OCI-LY7 (cell line): ENCODE measurements at regions not wholly inside any gene's neighbourhood (a gene's known extent, or its start where the extent isn't known, plus 50 kb on each side); places are given as distances from the start of the nearest gene placed in this dataset.

Experiments used
- BruUV-seq: library from RNA; stranded (reverse); fragments of 400-500 nt; replicated peaks from 2 replicates; lab custom pipeline; 2021; lab: Mats Ljungman, UMichigan
- CTCF ChIA-PET: fragments of 300-600 bp; sonication (Branson Sonifier 250); formaldehyde crosslinking; loops from one replicate; lab custom pipeline; 2022; ENCODE audit warnings: antibody characterized with exemption; ENCODE audit not compliant: unreplicated experiment; lab: Charles Lee
- POLR2A ChIA-PET: fragments of 300-600 bp; sonication (Branson Sonifier 250); formaldehyde crosslinking; loops from one replicate; lab custom pipeline; 2022; ENCODE audit warnings: antibody characterized with exemption; lab: Charles Lee
- DNase-seq: peaks from one replicate; pipeline ENCODE4 v3.0.0-alpha.2; 2015; ENCODE audit warnings: low spot score
- H2AFZ ChIP-seq: fragments of 200-600 bp; sonication (generic), shearing (Covaris generic); 2 replicates; pipeline ENCODE4 v1.6.1; 2014; ENCODE audit warnings: mild to moderate bottlenecking, antibody characterized with exemption, low read length, moderate library complexity
- H3K27ac ChIP-seq: fragments of 200-600 bp; sonication (generic); 2 replicates; pipeline ENCODE4 v1.5.1; 2014; ENCODE audit warnings: mixed run types, low read depth, mild to moderate bottlenecking, moderate library complexity, low read length, inconsistent platforms; ENCODE audit not compliant: poor library complexity, severe bottlenecking
- H3K36me3 ChIP-seq: fragments of 200-600 bp; sonication (generic); 2 replicates; pipeline ENCODE4 v1.6.1; 2014; ENCODE audit warnings: mild to moderate bottlenecking, antibody characterized with exemption, low read length, moderate library complexity, mixed read lengths; ENCODE audit not compliant: insufficient read depth
- H3K4me1 ChIP-seq: fragments of 200-600 bp; sonication (generic); 2 replicates; pipeline ENCODE4 v1.5.1; 2014; ENCODE audit warnings: mild to moderate bottlenecking, low read length; ENCODE audit not compliant: insufficient read depth, poor library complexity, severe bottlenecking
- H3K4me2 ChIP-seq: fragments of 200-600 bp; sonication (generic); 2 replicates; pipeline ENCODE4 v1.6.1; 2014; ENCODE audit warnings: mild to moderate bottlenecking, low read length
- H3K4me3 ChIP-seq: fragments of 200-600 bp; sonication (generic); 2 replicates; pipeline ENCODE4 v1.5.1; 2014; ENCODE audit warnings: mild to moderate bottlenecking, low read depth, low read length; ENCODE audit not compliant: poor library complexity, severe bottlenecking
- H3K79me2 ChIP-seq: fragments of 200-600 bp; sonication (generic); 2 replicates; pipeline ENCODE4 v1.6.1; 2016; ENCODE audit warnings: low read depth, mild to moderate bottlenecking, low read length, moderate library complexity, mixed read lengths; ENCODE audit not compliant: insufficient read depth
- H3K9me2 ChIP-seq: fragments of 200-600 bp; sonication (generic); 2 replicates; pipeline ENCODE4 v1.6.1; 2016; ENCODE audit warnings: mild to moderate bottlenecking, low read length, mixed read lengths; ENCODE audit not compliant: insufficient read depth
- H3K9me3 ChIP-seq: fragments of 200-600 bp; sonication (generic); 2 replicates; pipeline ENCODE4 v1.6.1; 2014; ENCODE audit warnings: mild to moderate bottlenecking, mixed run types, low read length, mixed read lengths
- H4K20me1 ChIP-seq: fragments of 200-600 bp; sonication (generic); 2 replicates; pipeline ENCODE4 v1.6.1; 2014; ENCODE audit warnings: mild to moderate bottlenecking, antibody characterized with exemption, low read length, moderate library complexity, mixed read lengths; ENCODE audit not compliant: insufficient read depth
- CTCF ChIP-seq: fragments of 200-600 bp; sonication (generic); conservative IDR thresholded peaks from 2 replicates; pipeline ENCODE4 v1.5.1; 2014; ENCODE audit warnings: mild to moderate bottlenecking, antibody characterized with exemption, low read length, moderate library complexity, mixed read lengths
- EZH2phosphoT487 ChIP-seq: fragments of 200-600 bp; sonication (generic); IDR thresholded peaks from 2 replicates; pipeline ENCODE4 v1.6.1; 2018; ENCODE audit warnings: low read depth, borderline replicate concordance, mild to moderate bottlenecking, mixed run types, antibody characterized with exemption, low read length, moderate library complexity, mixed read lengths
- intact Hi-C: fragments of 100-400 bp; cut with micrococcal nuclease; formaldehyde crosslinking; loops from one replicate; pipeline ENCODE4 v1.10.0; 2022; ENCODE audit not compliant: unreplicated experiment

- CTCF ChIA-PET = no interaction called here
Measured at GRCh38 chr9:2934883-2935282, 91.0 kb upstream of the PUM3 start.

GRCh38 chr9:2934241-2934650 lies 90.4 kb upstream of the PUM3 start:
- Histone ChIP-seq H2AFZ (no peak overlapping the region), H3K4me3 (no peak overlapping the region), H3K4me2 (no peak overlapping the region), H3K9me3 (no peaks in the 10 kb centered on the region), H3K36me3 (no peaks in the 10 kb centered on the region), H3K4me1 (no peaks in the 10 kb centered on the region), H3K79me2 (no peaks in the 10 kb centered on the region), H4K20me1 (no peaks in the 10 kb centered on the region), H3K27ac (no peak overlapping the region), H3K9me2 (no peaks in the 10 kb centered on the region)
- no TSS peak for BruUV-seq
- TF ChIP-seq EZH2phosphoT487 (no peak), CTCF (no peak)
- DNase-seq = no peak
- intact Hi-C loops = no loop called here
- POLR2A ChIA-PET = no interaction called here
- CTCF ChIA-PET = no interaction called here

More at GRCh38 chr9:2934883-2935282, 91.0 kb upstream of the PUM3 start:
- TF ChIP-seq CTCF (no peak), EZH2phosphoT487 (no peak)
- no peak overlapping the region for H3K4me3 ChIP-seq
- no peaks in the 10 kb centered on the region for H4K20me1 ChIP-seq
- no peaks in the 10 kb centered on the region for H3K4me1 ChIP-seq
- H3K79me2 ChIP-seq = no peaks in the 10 kb centered on the region
- POLR2A ChIA-PET = no interaction called here
- no peaks in the 10 kb centered on the region for H3K36me3 ChIP-seq
- no TSS peak for BruUV-seq
- intact Hi-C loops = no loop called here
- DNase-seq = no peak
- no peak overlapping the region for H3K27ac ChIP-seq
- H3K9me2 ChIP-seq = no peaks in the 10 kb centered on the region
- no peak overlapping the region for H2AFZ ChIP-seq
- H3K4me2 ChIP-seq = no peak overlapping the region
- no peaks in the 10 kb centered on the region for H3K9me3 ChIP-seq

- Histone ChIP-seq H3K36me3 (no peaks in the 10 kb centered on the region), H3K9me3 (no peaks in the 10 kb centered on the region), H3K4me3 (no peak overlapping the region), H3K79me2 (no peaks in the 10 kb centered on the region), H3K4me2 (no peak overlapping the region), H4K20me1 (no peaks in the 10 kb centered on the region), H3K27ac (no peak overlapping the region), H3K4me1 (no peaks in the 10 kb centered on the region), H3K9me2 (no peaks in the 10 kb centered on the region), H2AFZ (no peak overlapping the region)
- TF ChIP-seq CTCF = no peak
- no peak for TF ChIP-seq EZH2phosphoT487
- ChIA-PET POLR2A (no interaction called here), CTCF (no interaction called here)
- no TSS peak for BruUV-seq
- intact Hi-C loops = no loop called here
- no peak for DNase-seq
Measured at GRCh38 chr9:2933165-2934095, 89.5 kb upstream of the PUM3 start.
